Smooth muscle cell (in vitro differentiated cells): ENCODE measurements at regions not wholly inside any gene's neighbourhood (a gene's known extent, or its start where the extent isn't known, plus 50 kb on each side); places are given as distances from the start of the nearest gene placed in this dataset.

Source experiments
- DNase-seq: peaks from one replicate; lab custom pipeline; 2025; ENCODE audit not compliant: unreplicated experiment; lab: John Stamatoyannopoulos, UW
- H2AFZ ChIP-seq: fragments of 200-600 bp; sonication (generic); 2 replicates; pipeline ENCODE4 v1.6.0; 2016; ENCODE audit warnings: antibody characterized with exemption, low read depth, mild to moderate bottlenecking
- H3F3A ChIP-seq: fragments of 200-600 bp; sonication (generic); 2 replicates; pipeline ENCODE4 v1.6.0; 2017; ENCODE audit warnings: antibody characterized with exemption, low read depth
- H3K27ac ChIP-seq: fragments of 200-600 bp; sonication (generic); 2 replicates; pipeline ENCODE4 v1.5.1; 2016; ENCODE audit warnings: low read depth, mild to moderate bottlenecking
- H3K27me3 ChIP-seq: fragments of 200-600 bp; sonication (generic); 2 replicates; pipeline ENCODE4 v1.6.1; 2016; ENCODE audit warnings: low read depth, mild to moderate bottlenecking
- H3K36me3 ChIP-seq: fragments of 200-600 bp; sonication (generic); 2 replicates; pipeline ENCODE4 v1.5.1; 2016; ENCODE audit warnings: low read depth
- H3K4me1 ChIP-seq: fragments of 200-600 bp; sonication (generic); 2 replicates; pipeline ENCODE4 v1.5.1; 2016; ENCODE audit warnings: low read depth
- H3K4me2 ChIP-seq: fragments of 200-600 bp; sonication (generic); 2 replicates; pipeline ENCODE4 v1.6.0; 2016; ENCODE audit warnings: mild to moderate bottlenecking
- H3K4me3 ChIP-seq: fragments of 200-600 bp; sonication (generic); 2 replicates; pipeline ENCODE4 v1.5.1; 2016; ENCODE audit warnings: mild to moderate bottlenecking
- H3K79me2 ChIP-seq: fragments of 200-600 bp; sonication (generic); 2 replicates; pipeline ENCODE4 v1.6.0; 2016; ENCODE audit warnings: low read depth, mild to moderate bottlenecking
- H3K9ac ChIP-seq: fragments of 200-600 bp; sonication (generic); 2 replicates; pipeline ENCODE4 v1.6.0; 2016; ENCODE audit warnings: low read depth
- H3K9me3 ChIP-seq: fragments of 200-600 bp; sonication (generic); replicated peaks from 2 replicates; pipeline ENCODE4 v1.5.1; 2016; ENCODE audit warnings: low read depth
- H4K20me1 ChIP-seq: fragments of 200-600 bp; sonication (generic); 2 replicates; pipeline ENCODE4 v1.6.0; 2016; ENCODE audit warnings: low read depth
- CTCF ChIP-seq: fragments of 200-600 bp; sonication (generic); IDR thresholded peaks from 2 replicates; pipeline ENCODE4 v1.5.1; 2017; ENCODE audit warnings: borderline replicate concordance, mild to moderate bottlenecking, antibody characterized with exemption; ENCODE audit not compliant: insufficient read depth, poor library complexity, severe bottlenecking
- WGBS: methylation state at CpG from one replicate; pipeline ENCODE4 v1.1.7; 2016; ENCODE audit warnings: low lambda C conversion rate; 5-methylcytosine and 5-hydroxymethylcytosine counted together

- no peak overlapping the region for H3K4me2 ChIP-seq
- H3K9me3 ChIP-seq, result no peaks in the 10 kb centered on the region
- TF ChIP-seq CTCF, result no peak
- no peak overlapping the region for H3K4me3 ChIP-seq
- no peaks in the 10 kb centered on the region for H4K20me1 ChIP-seq
- H3F3A ChIP-seq, result no peaks in the 10 kb centered on the region
- H3K36me3 ChIP-seq, result no peaks in the 10 kb centered on the region
- H3K27me3 ChIP-seq, result no peaks in the 10 kb centered on the region
- no peaks in the 10 kb centered on the region for H3K4me1 ChIP-seq
- H3K9ac ChIP-seq, result no peak overlapping the region
- no peaks in the 10 kb centered on the region for H3K79me2 ChIP-seq
- no peak overlapping the region for H3K27ac ChIP-seq
- no peak overlapping the region for H2AFZ ChIP-seq
- DNase-seq, result no peak
Measured at GRCh38 chr3:68290333-68290732, 635.9 kb upstream of the SUCLG2 start.

GRCh38 chr3:68288085-68288484, 633.7 kb upstream of the SUCLG2 start:
- whole genome bisulfite sequencing, result 90% methylated on average over 8 of the region's 8 CpGs
- no peak for TF ChIP-seq CTCF
- H3K4me1 ChIP-seq, result no peaks in the 10 kb centered on the region
- H3K27ac ChIP-seq, result no peak overlapping the region
- no peak overlapping the region for H3K4me2 ChIP-seq
- no peaks in the 10 kb centered on the region for H3K9me3 ChIP-seq
- H3K27me3 ChIP-seq, result no peaks in the 10 kb centered on the region
- no peak overlapping the region for H3K4me3 ChIP-seq
- H3K79me2 ChIP-seq, result no peaks in the 10 kb centered on the region
- no peaks in the 10 kb centered on the region for H4K20me1 ChIP-seq
- no peaks in the 10 kb centered on the region for H3F3A ChIP-seq
- H3K9ac ChIP-seq, result no peak overlapping the region
- no peak for DNase-seq
- H2AFZ ChIP-seq, result no peak overlapping the region
- H3K36me3 ChIP-seq, result no peaks in the 10 kb centered on the region

- H3K4me2 ChIP-seq, result no peak overlapping the region
- H3K79me2 ChIP-seq, result no peaks in the 10 kb centered on the region
- no peak overlapping the region for H3K27ac ChIP-seq
- no peak overlapping the region for H3K4me3 ChIP-seq
- no peaks in the 10 kb centered on the region for H3F3A ChIP-seq
- no peak overlapping the region for H2AFZ ChIP-seq
- no peaks in the 10 kb centered on the region for H3K36me3 ChIP-seq
- no peak overlapping the region for H3K9ac ChIP-seq
- TF ChIP-seq CTCF, result no peak
- no peaks in the 10 kb centered on the region for H4K20me1 ChIP-seq
- no peaks in the 10 kb centered on the region for H3K4me1 ChIP-seq
- no peaks in the 10 kb centered on the region for H3K27me3 ChIP-seq
- no peaks in the 10 kb centered on the region for H3K9me3 ChIP-seq
- WGBS, result 91% methylated on average over 8 of the region's 8 CpGs
- DNase-seq, result no peak
Measured at GRCh38 chr3:68287101-68287500, 632.7 kb upstream of the SUCLG2 start.

- no peak for DNase-seq
- Histone ChIP-seq H3K9me3 (no peaks in the 10 kb centered on the region), H3K9ac (no peak overlapping the region), H3F3A (no peaks in the 10 kb centered on the region), H3K4me1 (no peaks in the 10 kb centered on the region), H3K4me2 (no peak overlapping the region), H2AFZ (no peak overlapping the region), H3K27ac (no peak overlapping the region), H3K27me3 (peaks cover 8% of the 10 kb centered on the region), H4K20me1 (no peaks in the 10 kb centered on the region), H3K4me3 (no peak overlapping the region), H3K36me3 (no peaks in the 10 kb centered on the region), H3K79me2 (no peaks in the 10 kb centered on the region)
- WGBS, result 56% methylated on average over 1 of the region's 1 CpG
- TF ChIP-seq CTCF, result no peak
Measured at GRCh38 chr3:68274286-68274685, 619.9 kb upstream of the SUCLG2 start.
